ENCODE measurements at regions not wholly inside any gene's neighbourhood (a gene's known extent, or its start where the extent isn't known, plus 50 kb on each side); places are given as distances from the start of the nearest gene placed in this dataset.

- no peaks in the 10 kb centered on the region for H3K9me3 ChIP-seq (ENCODE audit: control insufficient read depth, insufficient read depth, low read depth, low read length)
- H3K27ac ChIP-seq (ENCODE audit: extremely low read depth, low read depth, low read length), result no peak overlapping the region
- CTCF ChIA-PET, result no interaction called here
- H3K4me3 ChIP-seq (ENCODE audit: low read depth, low read length), result no peak overlapping the region
- POLR2A ChIA-PET, result no interaction called here
- H3K36me3 ChIP-seq (ENCODE audit: control insufficient read depth in 2 of 2, insufficient read depth in 1 of 2, low read length in 2 of 2), result no peaks in the 10 kb centered on the region
- no peaks in the 10 kb centered on the region for H3K4me1 ChIP-seq (ENCODE audit: control insufficient read depth, insufficient read depth, low read length)
- TF ChIP-seq SETDB1 (IDR thresholded peaks at IDR 0.05; ENCODE audit: insufficient read length, low read length) (peak; percentile 45), GLI2 (tag by site-specific recombination; IDR thresholded peaks at IDR 0.05; ENCODE audit: borderline replicate concordance, low read depth) (no peak), ZSCAN5A (tag by site-specific recombination; IDR thresholded peaks at IDR 0.05) (no peak), ZNF223 (tag by site-specific recombination; IDR thresholded peaks at IDR 0.05) (no peak), ZNF19 (tag by site-specific recombination; IDR thresholded peaks at IDR 0.05; ENCODE audit: low read depth) (no peak), ZNF777 (tag by site-specific recombination; IDR thresholded peaks at IDR 0.05; ENCODE audit: borderline replicate concordance) (no peak), ZNF585B (tag by site-specific recombination; IDR thresholded peaks at IDR 0.05) (peak; percentile 83), ZNF785 (tag by site-specific recombination; IDR thresholded peaks at IDR 0.05) (no peak), ZNF121 (tag by site-specific recombination; IDR thresholded peaks at IDR 0.05) (no peak), ZNF24 (tag by site-specific recombination; IDR thresholded peaks at IDR 0.05) (no peak), ZNF416 (tag by site-specific recombination; IDR thresholded peaks at IDR 0.05) (no peak)
- TF ChIP-seq, protein P1, sequence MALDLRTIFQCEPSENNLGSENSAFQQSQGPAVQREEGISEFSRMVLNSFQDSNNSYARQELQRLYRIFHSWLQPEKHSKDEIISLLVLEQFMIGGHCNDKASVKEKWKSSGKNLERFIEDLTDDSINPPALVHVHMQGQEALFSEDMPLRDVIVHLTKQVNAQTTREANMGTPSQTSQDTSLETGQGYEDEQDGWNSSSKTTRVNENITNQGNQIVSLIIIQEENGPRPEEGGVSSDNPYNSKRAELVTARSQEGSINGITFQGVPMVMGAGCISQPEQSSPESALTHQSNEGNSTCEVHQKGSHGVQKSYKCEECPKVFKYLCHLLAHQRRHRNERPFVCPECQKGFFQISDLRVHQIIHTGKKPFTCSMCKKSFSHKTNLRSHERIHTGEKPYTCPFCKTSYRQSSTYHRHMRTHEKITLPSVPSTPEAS (tag by site-specific recombination; IDR thresholded peaks at IDR 0.05), result no peak
- TF ChIP-seq, protein P2, sequence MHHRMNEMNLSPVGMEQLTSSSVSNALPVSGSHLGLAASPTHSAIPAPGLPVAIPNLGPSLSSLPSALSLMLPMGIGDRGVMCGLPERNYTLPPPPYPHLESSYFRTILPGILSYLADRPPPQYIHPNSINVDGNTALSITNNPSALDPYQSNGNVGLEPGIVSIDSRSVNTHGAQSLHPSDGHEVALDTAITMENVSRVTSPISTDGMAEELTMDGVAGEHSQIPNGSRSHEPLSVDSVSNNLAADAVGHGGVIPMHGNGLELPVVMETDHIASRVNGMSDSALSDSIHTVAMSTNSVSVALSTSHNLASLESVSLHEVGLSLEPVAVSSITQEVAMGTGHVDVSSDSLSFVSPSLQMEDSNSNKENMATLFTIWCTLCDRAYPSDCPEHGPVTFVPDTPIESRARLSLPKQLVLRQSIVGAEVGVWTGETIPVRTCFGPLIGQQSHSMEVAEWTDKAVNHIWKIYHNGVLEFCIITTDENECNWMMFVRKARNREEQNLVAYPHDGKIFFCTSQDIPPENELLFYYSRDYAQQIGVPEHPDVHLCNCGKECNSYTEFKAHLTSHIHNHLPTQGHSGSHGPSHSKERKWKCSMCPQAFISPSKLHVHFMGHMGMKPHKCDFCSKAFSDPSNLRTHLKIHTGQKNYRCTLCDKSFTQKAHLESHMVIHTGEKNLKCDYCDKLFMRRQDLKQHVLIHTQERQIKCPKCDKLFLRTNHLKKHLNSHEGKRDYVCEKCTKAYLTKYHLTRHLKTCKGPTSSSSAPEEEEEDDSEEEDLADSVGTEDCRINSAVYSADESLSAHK (tag by site-specific recombination; IDR thresholded peaks at IDR 0.05), result no peak
- TF ChIP-seq, protein P3, sequence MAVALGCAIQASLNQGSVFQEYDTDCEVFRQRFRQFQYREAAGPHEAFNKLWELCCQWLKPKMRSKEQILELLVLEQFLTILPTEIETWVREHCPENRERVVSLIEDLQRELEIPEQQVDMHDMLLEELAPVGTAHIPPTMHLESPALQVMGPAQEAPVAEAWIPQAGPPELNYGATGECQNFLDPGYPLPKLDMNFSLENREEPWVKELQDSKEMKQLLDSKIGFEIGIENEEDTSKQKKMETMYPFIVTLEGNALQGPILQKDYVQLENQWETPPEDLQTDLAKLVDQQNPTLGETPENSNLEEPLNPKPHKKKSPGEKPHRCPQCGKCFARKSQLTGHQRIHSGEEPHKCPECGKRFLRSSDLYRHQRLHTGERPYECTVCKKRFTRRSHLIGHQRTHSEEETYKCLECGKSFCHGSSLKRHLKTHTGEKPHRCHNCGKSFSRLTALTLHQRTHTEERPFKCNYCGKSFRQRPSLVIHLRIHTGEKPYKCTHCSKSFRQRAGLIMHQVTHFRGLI (tag by site-specific recombination; IDR thresholded peaks at IDR 0.05), result no peak
- TF ChIP-seq, protein P4, sequence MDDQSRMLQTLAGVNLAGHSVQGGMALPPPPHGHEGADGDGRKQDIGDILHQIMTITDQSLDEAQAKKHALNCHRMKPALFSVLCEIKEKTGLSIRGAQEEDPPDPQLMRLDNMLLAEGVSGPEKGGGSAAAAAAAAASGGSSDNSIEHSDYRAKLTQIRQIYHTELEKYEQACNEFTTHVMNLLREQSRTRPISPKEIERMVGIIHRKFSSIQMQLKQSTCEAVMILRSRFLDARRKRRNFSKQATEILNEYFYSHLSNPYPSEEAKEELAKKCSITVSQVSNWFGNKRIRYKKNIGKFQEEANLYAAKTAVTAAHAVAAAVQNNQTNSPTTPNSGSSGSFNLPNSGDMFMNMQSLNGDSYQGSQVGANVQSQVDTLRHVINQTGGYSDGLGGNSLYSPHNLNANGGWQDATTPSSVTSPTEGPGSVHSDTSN (CRISPR knock-in tag; IDR thresholded peaks at IDR 0.05), result no peak
- TF ChIP-seq, protein P5, sequence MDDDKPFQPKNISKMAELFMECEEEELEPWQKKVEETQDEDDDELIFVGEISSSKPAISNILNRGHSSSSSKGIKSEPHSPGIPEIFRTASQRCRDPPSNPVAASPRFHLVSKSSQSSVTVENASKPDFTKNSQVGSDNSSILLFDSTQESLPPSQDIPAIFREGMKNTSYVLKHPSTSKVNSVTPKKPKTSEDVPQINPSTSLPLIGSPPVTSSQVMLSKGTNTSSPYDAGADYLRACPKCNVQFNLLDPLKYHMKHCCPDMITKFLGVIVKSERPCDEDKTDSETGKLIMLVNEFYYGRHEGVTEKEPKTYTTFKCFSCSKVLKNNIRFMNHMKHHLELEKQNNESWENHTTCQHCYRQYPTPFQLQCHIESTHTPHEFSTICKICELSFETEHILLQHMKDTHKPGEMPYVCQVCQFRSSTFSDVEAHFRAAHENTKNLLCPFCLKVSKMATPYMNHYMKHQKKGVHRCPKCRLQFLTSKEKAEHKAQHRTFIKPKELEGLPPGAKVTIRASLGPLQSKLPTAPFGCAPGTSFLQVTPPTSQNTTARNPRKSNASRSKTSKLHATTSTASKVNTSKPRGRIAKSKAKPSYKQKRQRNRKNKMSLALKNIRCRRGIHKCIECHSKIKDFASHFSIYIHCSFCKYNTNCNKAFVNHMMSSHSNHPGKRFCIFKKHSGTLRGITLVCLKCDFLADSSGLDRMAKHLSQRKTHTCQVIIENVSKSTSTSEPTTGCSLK (tag by site-specific recombination; IDR thresholded peaks at IDR 0.05), result no peak
These were observed 81.1 kb upstream of the NYAP2 start for GRCh38 chr2:225318440-225318839.

All from HEK293 (cell line).